HepG2 (cell line): ENCODE measurements at regions not wholly inside any gene's neighbourhood (a gene's known extent, or its start where the extent isn't known, plus 50 kb on each side); places are given as distances from the start of the nearest gene placed in this dataset.
"Not testable (repeated sequence)": the region's sequence is repeated elsewhere in the genome, so short reads cannot be mapped to it uniquely, and the experiment has no call there.

ENCODE experiments used
- ATAC-seq: fragments of 200-7000 bp; cut with Tn5 transposase; 3 replicates; pipeline ENCODE4 v1.9.1; 2020; ENCODE audit warnings: mild to moderate bottlenecking, moderate library complexity
- BruUV-seq: library from RNA; stranded (reverse); fragments of 400-500 nt; replicated peaks from 2 replicates; lab custom pipeline; 2021; lab: Mats Ljungman, UMichigan
- CTCF ChIA-PET: fragments of 300-600 bp; formaldehyde crosslinking; extraction: SDS; loops from one replicate; lab custom pipeline; 2021; ENCODE audit warnings: low total read pairs, inconsistent platforms, low intra/inter-chr PET ratio; lab: Yijun Ruan, JAX
- POLR2A ChIA-PET: fragments of 350-600 bp; sonication (Branson Sonifier 250); formaldehyde crosslinking; loops from one replicate; lab custom pipeline; 2020; ENCODE audit warnings: antibody characterized with exemption, inconsistent platforms; lab: Yijun Ruan, JAX
- DNase-seq: peaks from one replicate; pipeline ENCODE4 v3.0.0-alpha.2; 2015; ENCODE audit warnings: low spot score
- FAIRE-seq: peaks from 3 replicates; lab custom pipeline; 2011; peaks lifted over from hg19 to GRCh38; lab: Jason Lieb, UNC
- H2AFZ ChIP-seq: one replicate; pipeline ENCODE4 v1.6.1; 2011; ENCODE audit warnings: low read length, inconsistent platforms
- H3K27ac ChIP-seq: fragments of 300-600 bp; 3 replicates; pipeline ENCODE4 v1.8.0; 2011; ENCODE audit warnings: mixed run types, mild to moderate bottlenecking, mixed read lengths, low read length, inconsistent platforms; ENCODE audit not compliant: insufficient read depth; ENCODE audit errors: extremely low read length
- H3K27me3 ChIP-seq, 2 experiments: fragments of 200-600 bp in 1 of 2; 2 replicates in 1 of 2; 3 replicates in 1 of 2; pipeline versions ENCODE4 v1.6.0 to v1.8.0; 2011; ENCODE audit warnings: low read length in 2 of 2, mild to moderate bottlenecking in 2 of 2, moderate library complexity in 2 of 2, inconsistent platforms in 1 of 2; ENCODE audit not compliant: insufficient read depth in 2 of 2, control insufficient read depth in 1 of 2
- H3K36me3 ChIP-seq, 2 experiments: fragments of 200-600 bp in 1 of 2; replicated peaks in 1 of 2; 2 replicates in 1 of 2; 3 replicates in 1 of 2; pipeline versions ENCODE4 v1.5.1 to v1.8.0; 2011; ENCODE audit warnings: low read length in 2 of 2, inconsistent platforms in 1 of 2; ENCODE audit not compliant: insufficient read depth in 2 of 2, control insufficient read depth in 1 of 2
- H3K4me1 ChIP-seq: 2 replicates; pipeline ENCODE4 v1.5.1; 2012; ENCODE audit warnings: low read length, inconsistent platforms; ENCODE audit not compliant: insufficient read depth
- H3K4me2 ChIP-seq: 2 replicates; pipeline ENCODE4 v1.6.0; 2011; ENCODE audit warnings: low read depth, low read length, inconsistent platforms
- H3K4me3 ChIP-seq, 3 experiments: fragments of 200-600 bp in 1 of 3; sonication (generic), shearing (Covaris generic) in 1 of 3; replicated peaks in 1 of 3; 2 replicates each; pipeline ENCODE4 v1.5.1; 2011 to 2016; ENCODE audit warnings: low read length in 3 of 3, inconsistent platforms in 2 of 3, low read depth in 2 of 3, mild to moderate bottlenecking in 2 of 3, control low read depth in 1 of 3, mixed read lengths in 1 of 3; ENCODE audit not compliant: insufficient read depth in 1 of 3
- H3K79me2 ChIP-seq: one replicate; pipeline ENCODE4 v1.6.1; 2011; ENCODE audit warnings: low read length, inconsistent platforms; ENCODE audit not compliant: insufficient read depth
- H3K9ac ChIP-seq: 2 replicates; pipeline ENCODE4 v1.6.0; 2011; ENCODE audit warnings: mild to moderate bottlenecking, low read depth, low read length, inconsistent platforms; ENCODE audit not compliant: insufficient read depth
- H3K9me3 ChIP-seq: 2 replicates; pipeline ENCODE4 v1.5.1; 2012; ENCODE audit warnings: mild to moderate bottlenecking, low read length
- H4K20me1 ChIP-seq: 2 replicates; pipeline ENCODE4 v1.6.0; 2011; ENCODE audit warnings: inconsistent platforms, mild to moderate bottlenecking, low read length, moderate library complexity; ENCODE audit not compliant: insufficient read depth
- WGBS: methylation state at CpG from one replicate; pipeline ENCODE4 v1.1.6; 2017; ENCODE audit warnings: low lambda C conversion rate; 5-methylcytosine and 5-hydroxymethylcytosine counted together
- in situ Hi-C: cut with HindIII; loops from 2 replicates; pipeline ENCODE4 v1.10.0; 2017; ENCODE audit warnings: low pct_unique_long_range_greater_than_20kb; ENCODE audit not compliant: extremely low pct_ligation_motif_present
- intact Hi-C: fragments of 100-400 bp; cut with micrococcal nuclease; formaldehyde crosslinking; loops from one replicate; pipeline ENCODE4 v1.10.0; 2022; ENCODE audit not compliant: unreplicated experiment

DNA sequence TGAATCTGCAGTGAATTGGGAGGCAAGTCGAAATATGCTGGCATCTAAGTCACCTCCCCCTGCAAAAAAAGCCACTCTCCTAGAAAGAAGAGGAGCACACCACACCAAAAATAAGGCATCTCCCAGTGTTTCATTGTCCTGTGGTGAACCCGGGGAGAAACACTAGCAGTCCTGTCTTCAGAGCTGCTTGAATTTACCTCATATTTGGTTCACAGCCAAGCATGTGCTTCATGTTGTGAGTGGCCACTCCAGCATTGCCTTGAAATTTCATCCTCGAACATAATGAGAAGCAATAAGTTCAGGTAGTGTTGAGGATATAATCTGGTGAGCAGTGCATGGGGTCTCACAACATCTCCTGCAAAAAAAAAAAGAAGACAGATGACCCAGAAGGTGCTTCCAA lies 191.9 kb downstream of the TSPY10 start:
- FAIRE-seq, DNase-seq, BruUV-seq, H3K9ac ChIP-seq, H2AFZ ChIP-seq, H3K9me3 ChIP-seq, H3K27me3 ChIP-seq, H3K4me1 ChIP-seq, H3K36me3 ChIP-seq, in situ Hi-C loops, intact Hi-C loops, ATAC-seq, H3K4me3 ChIP-seq, H3K27ac ChIP-seq, CTCF ChIA-PET, H4K20me1 ChIP-seq, POLR2A ChIA-PET, H3K79me2 ChIP-seq, H3K4me2 ChIP-seq: not testable (repeated sequence)
- no CpG with 5 or more reads among the region's 3 CpGs for WGBS

DNA sequence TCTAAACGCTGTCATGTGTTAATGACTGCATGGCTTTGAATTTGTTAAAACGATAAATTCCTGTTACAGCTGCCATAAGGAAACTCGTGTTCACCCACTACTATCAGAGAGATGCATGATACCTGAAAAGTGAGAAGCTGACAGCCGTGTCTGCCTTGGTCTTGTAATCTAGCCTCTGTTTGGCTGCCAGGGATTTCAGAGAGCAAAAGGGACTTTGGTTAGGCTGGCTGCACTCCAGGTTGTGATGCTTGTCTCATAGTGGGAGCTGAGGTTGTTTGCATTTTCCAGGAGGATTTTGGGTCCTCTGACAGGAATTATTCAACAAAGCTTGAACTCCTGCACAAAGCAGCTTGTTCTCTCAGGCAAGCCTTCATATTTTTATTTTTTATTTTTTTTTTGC lies 209.9 kb downstream of the TSPY10 start:
- H3K27ac ChIP-seq, H4K20me1 ChIP-seq, DNase-seq, H3K36me3 ChIP-seq, BruUV-seq, ATAC-seq, H3K9me3 ChIP-seq, in situ Hi-C loops, H2AFZ ChIP-seq, intact Hi-C loops, POLR2A ChIA-PET, H3K4me3 ChIP-seq, H3K4me1 ChIP-seq, FAIRE-seq, H3K4me2 ChIP-seq, H3K27me3 ChIP-seq, H3K9ac ChIP-seq, H3K79me2 ChIP-seq, CTCF ChIA-PET: not testable (repeated sequence)
- no CpG with 5 or more reads among the region's 4 CpGs for WGBS

DNA sequence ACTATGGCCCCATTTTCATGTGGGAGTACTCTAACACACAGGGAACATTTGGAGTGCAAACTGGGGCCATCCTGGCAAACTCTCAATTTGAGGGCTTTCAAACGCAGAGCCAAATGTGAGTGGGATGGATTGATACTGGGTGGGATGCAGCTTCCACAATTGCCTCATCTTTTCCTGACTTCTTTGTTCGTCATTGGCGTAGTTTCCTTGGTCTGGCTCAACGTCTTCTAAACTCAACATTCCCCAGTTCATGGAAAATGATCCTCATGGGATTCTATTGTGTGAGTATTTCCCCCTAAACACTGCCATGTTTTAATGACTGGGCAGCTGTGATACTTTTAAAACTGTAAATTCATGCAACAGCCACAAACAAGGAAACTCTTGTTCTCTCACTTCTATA lies 228.3 kb downstream of the TSPY10 start:
- BruUV-seq = not testable (repeated sequence)

DNA sequence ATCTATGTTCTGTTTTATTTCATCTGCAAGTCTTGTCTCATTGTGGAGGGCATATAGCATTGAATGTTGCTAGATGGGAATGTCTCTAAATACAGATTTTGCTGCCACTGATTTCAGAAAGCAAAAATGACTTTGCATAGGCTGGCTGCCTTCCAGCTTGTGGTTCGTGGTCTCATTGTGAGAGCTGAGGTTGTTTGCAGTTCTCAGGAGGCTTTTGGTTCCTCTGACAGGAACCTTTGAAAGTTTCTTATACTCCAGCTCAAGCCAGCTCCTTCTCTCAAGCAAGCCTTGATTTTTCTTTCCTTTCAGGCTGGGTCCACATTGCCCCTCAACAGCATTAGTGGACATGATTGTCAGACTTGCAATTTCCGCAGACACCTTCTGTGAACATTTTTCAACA lies 229.8 kb downstream of the TSPY10 start:
- POLR2A ChIA-PET, ATAC-seq: not testable (repeated sequence)

More for the DNA sequence above, 228.3 kb downstream of the TSPY10 start:
- H4K20me1 ChIP-seq, H3K9ac ChIP-seq, H3K9me3 ChIP-seq, H3K27me3 ChIP-seq, H2AFZ ChIP-seq, H3K4me2 ChIP-seq, POLR2A ChIA-PET, H3K4me1 ChIP-seq, H3K4me3 ChIP-seq, in situ Hi-C loops, intact Hi-C loops, H3K79me2 ChIP-seq, DNase-seq, CTCF ChIA-PET, FAIRE-seq, ATAC-seq, H3K27ac ChIP-seq, H3K36me3 ChIP-seq: not testable (repeated sequence)
- no CpG with 5 or more reads among the region's 4 CpGs for WGBS

More for the DNA sequence above, 229.8 kb downstream of the TSPY10 start:
- in situ Hi-C loops, BruUV-seq, H4K20me1 ChIP-seq, H3K36me3 ChIP-seq, H2AFZ ChIP-seq, H3K4me3 ChIP-seq, H3K9me3 ChIP-seq, H3K9ac ChIP-seq, H3K79me2 ChIP-seq, DNase-seq, intact Hi-C loops, H3K27me3 ChIP-seq, FAIRE-seq, H3K27ac ChIP-seq, H3K4me2 ChIP-seq, CTCF ChIA-PET, H3K4me1 ChIP-seq: not testable (repeated sequence)
- no CpG with 5 or more reads among the region's 2 CpGs for WGBS
